Uterus (tissue), 2 donors: ENCODE measurements at regions not wholly inside any gene's neighbourhood (a gene's known extent, or its start where the extent isn't known, plus 50 kb on each side); places are given as distances from the start of the nearest gene placed in this dataset.

Source experiments
- CTCF ChIP-seq, 4 experiments: fragments of 200-600 bp in 2 of 4; fragments of 450-650 bp in 2 of 4; sonication (generic) in 2 of 4; IDR thresholded peaks; one replicate each; pipeline ENCODE4 v1.5.1; 2016 to 2019; ENCODE audit warnings: antibody characterized with exemption in 4 of 4, mild to moderate bottlenecking in 2 of 4, moderate library complexity in 1 of 4
- POLR2A ChIP-seq, 2 donors: fragments of 450-650 bp; IDR thresholded peaks; one replicate each; pipeline ENCODE4 v1.6.1; 2016; ENCODE audit warnings: antibody characterized with exemption in 2 of 2, mild to moderate bottlenecking in 1 of 2, moderate library complexity in 1 of 2

GRCh38 chr12:42886160-42886559, 296.6 kb upstream of the PRICKLE1 start:
- no peak for TF ChIP-seq POLR2A (IDR thresholded peaks at IDR 0.05)
- TF ChIP-seq CTCF (IDR thresholded peaks at IDR 0.05), result no peak
